H9 (cell line): ENCODE measurements at regions not wholly inside any gene's neighbourhood (a gene's known extent, or its start where the extent isn't known, plus 50 kb on each side); places are given as distances from the start of the nearest gene placed in this dataset.

ENCODE experiments used
- DNase-seq: peaks from one replicate; pipeline ENCODE4 v3.0.0-alpha.2; 2017
- H2AFZ ChIP-seq: one replicate; pipeline ENCODE4 v1.6.1; 2013; ENCODE audit warnings: mild to moderate bottlenecking, low read length, control low read depth, moderate library complexity
- H2AK5ac ChIP-seq: 2 replicates; pipeline ENCODE4 v1.6.1; 2013; ENCODE audit warnings: low read length, control low read depth, mixed read lengths; ENCODE audit not compliant: insufficient read length
- H2BK120ac ChIP-seq: one replicate; pipeline ENCODE4 v1.6.1; 2013; ENCODE audit warnings: low read depth, mild to moderate bottlenecking, low read length, control low read depth, inconsistent platforms; ENCODE audit not compliant: poor library complexity, severe bottlenecking
- H2BK12ac ChIP-seq: 2 replicates; pipeline ENCODE4 v1.6.1; 2013; ENCODE audit warnings: low read length, control low read depth, mixed read lengths, low read depth; ENCODE audit not compliant: insufficient read length
- H2BK15ac ChIP-seq: 2 replicates; pipeline ENCODE4 v1.6.1; 2013; ENCODE audit warnings: low read depth, low read length, control low read depth
- H2BK20ac ChIP-seq: one replicate; pipeline ENCODE4 v1.6.1; 2013; ENCODE audit warnings: low read depth, mild to moderate bottlenecking, low read length, control low read depth, inconsistent platforms; ENCODE audit not compliant: poor library complexity, severe bottlenecking
- H2BK5ac ChIP-seq: 2 replicates; pipeline ENCODE4 v1.6.1; 2013; ENCODE audit warnings: low read length, control low read depth, mixed read lengths; ENCODE audit not compliant: insufficient read length
- H3K14ac ChIP-seq: 2 replicates; pipeline ENCODE4 v1.6.1; 2013; ENCODE audit warnings: low read length, control low read depth; ENCODE audit not compliant: insufficient read depth
- H3K18ac ChIP-seq: 2 replicates; pipeline ENCODE4 v1.6.1; 2013; ENCODE audit warnings: low read depth, mild to moderate bottlenecking, mixed read lengths, low read length, control low read depth; ENCODE audit not compliant: insufficient read length
- H3K23ac ChIP-seq: 2 replicates; pipeline ENCODE4 v1.6.1; 2013; ENCODE audit warnings: low read length, control low read depth, mixed read lengths, low read depth; ENCODE audit not compliant: insufficient read length
- H3K23me2 ChIP-seq: 2 replicates; pipeline ENCODE4 v1.6.1; 2013; ENCODE audit warnings: low read depth, mild to moderate bottlenecking, mixed read lengths, low read length, control low read depth; ENCODE audit not compliant: insufficient read length, poor library complexity, severe bottlenecking
- H3K27ac ChIP-seq: 2 replicates; pipeline ENCODE4 v1.5.1; 2013; ENCODE audit warnings: low read length, control low read depth, mixed read lengths, low read depth; ENCODE audit not compliant: insufficient read length
- H3K27me3 ChIP-seq: 2 replicates; pipeline ENCODE4 v1.6.1; 2013; ENCODE audit warnings: low read length, control low read depth, inconsistent platforms; ENCODE audit not compliant: insufficient read depth
- H3K4ac ChIP-seq: 2 replicates; pipeline ENCODE4 v1.6.1; 2013; ENCODE audit warnings: low read depth, mild to moderate bottlenecking, control low read depth, inconsistent platforms, low read length, moderate library complexity
- H3K4me1 ChIP-seq: 2 replicates; pipeline ENCODE4 v1.6.1; 2013; ENCODE audit warnings: low read length, control low read depth, inconsistent platforms; ENCODE audit not compliant: insufficient read depth
- H3K4me2 ChIP-seq: 2 replicates; pipeline ENCODE4 v1.6.1; 2013; ENCODE audit warnings: low read length, control low read depth, mixed read lengths; ENCODE audit not compliant: insufficient read length, insufficient read depth
- H3K56ac ChIP-seq: 2 replicates; pipeline ENCODE4 v1.6.1; 2013; ENCODE audit warnings: low read depth, mild to moderate bottlenecking, mixed read lengths, low read length, control low read depth; ENCODE audit not compliant: insufficient read length
- H3K79me1 ChIP-seq: 2 replicates; pipeline ENCODE4 v1.6.1; 2013; ENCODE audit warnings: low read depth, mild to moderate bottlenecking, moderate library complexity, low read length, control low read depth, inconsistent platforms; ENCODE audit not compliant: insufficient read depth, poor library complexity, severe bottlenecking
- H3K79me2 ChIP-seq: 2 replicates; pipeline ENCODE4 v1.6.1; 2013; ENCODE audit warnings: low read length, control low read depth, inconsistent platforms; ENCODE audit not compliant: insufficient read depth
- H3K9ac ChIP-seq: 2 replicates; pipeline ENCODE4 v1.6.1; 2013; ENCODE audit warnings: low read length, control low read depth, mixed read lengths; ENCODE audit not compliant: insufficient read length; ENCODE audit errors: extremely low read depth
- H3K9me3 ChIP-seq: one replicate; pipeline ENCODE4 v1.6.1; 2013; ENCODE audit warnings: low read depth, low read length, inconsistent platforms; ENCODE audit not compliant: control insufficient read depth
- H3T11ph ChIP-seq: one replicate; pipeline ENCODE4 v1.6.1; 2013; ENCODE audit warnings: mild to moderate bottlenecking, low read length, control low read depth, inconsistent platforms
- H4K20me1 ChIP-seq: one replicate; pipeline ENCODE4 v1.6.1; 2013; ENCODE audit not compliant: control insufficient read depth, insufficient read length, insufficient read depth
- H4K5ac ChIP-seq: 2 replicates; pipeline ENCODE4 v1.6.1; 2013; ENCODE audit warnings: low read depth, mild to moderate bottlenecking, mixed read lengths, low read length, control low read depth; ENCODE audit not compliant: insufficient read length
- H4K8ac ChIP-seq: replicated peaks from 2 replicates; pipeline ENCODE4 v1.6.1; 2013; ENCODE audit warnings: low read length, control low read depth, mixed read lengths, low read depth; ENCODE audit not compliant: insufficient read length
- H4K91ac ChIP-seq: 2 replicates; pipeline ENCODE4 v1.6.1; 2013; ENCODE audit warnings: low read depth, mild to moderate bottlenecking, moderate library complexity, mixed read lengths, low read length, control low read depth; ENCODE audit not compliant: insufficient read length
- H3K27ac Mint-ChIP-seq, 3 experiments: 2 replicates in 2 of 3; 3 replicates in 1 of 3; pipeline ENCODE4 v1.8.0; 2020 to 2021; ENCODE audit warnings: mixed read lengths in 3 of 3, mild to moderate bottlenecking in 1 of 3, moderate library complexity in 1 of 3
- H3K27me3 Mint-ChIP-seq: 2 replicates; pipeline ENCODE4 v1.8.0; 2021; ENCODE audit warnings: low read depth, mild to moderate bottlenecking, moderate library complexity, mixed read lengths
- H3K36me3 Mint-ChIP-seq, 3 experiments: 2 replicates in 2 of 3; 3 replicates in 1 of 3; pipeline ENCODE4 v1.8.0; 2020 to 2021; ENCODE audit warnings: low read depth in 3 of 3, mixed read lengths in 3 of 3; ENCODE audit not compliant: insufficient read depth in 1 of 3
- H3K4me1 Mint-ChIP-seq, 2 experiments: 2 replicates each; pipeline ENCODE4 v1.8.0; 2020; ENCODE audit warnings: mixed read lengths in 2 of 2
- H3K4me3 Mint-ChIP-seq, 2 experiments: 2 replicates in 1 of 2; 3 replicates in 1 of 2; pipeline ENCODE4 v1.8.0; 2020 to 2021; ENCODE audit warnings: mild to moderate bottlenecking in 2 of 2, mixed read lengths in 2 of 2, moderate library complexity in 1 of 2
- H3K9me3 Mint-ChIP-seq, 2 experiments: 2 replicates in 1 of 2; 3 replicates in 1 of 2; pipeline ENCODE4 v1.8.0; 2020; ENCODE audit warnings: mild to moderate bottlenecking in 2 of 2, mixed read lengths in 2 of 2, moderate library complexity in 1 of 2
- CTCF ChIP-seq: fragments of 200-600 bp; sonication (generic); conservative IDR thresholded peaks from 3 replicates; pipeline ENCODE4 v1.8.0; 2021; ENCODE audit warnings: antibody characterized with exemption, mild to moderate bottlenecking

- Histone ChIP-seq H3K18ac (no peak overlapping the region), H3K56ac (no peak overlapping the region), H3K14ac (no peak overlapping the region), H3K79me1 (no peaks in the 10 kb centered on the region), H2BK5ac (no peak overlapping the region), H3K4me1 (no peaks in the 10 kb centered on the region), H4K20me1 (no peaks in the 10 kb centered on the region), H3K4me2 (no peak overlapping the region), H2BK120ac (no peak overlapping the region), H4K5ac (no peak overlapping the region), H2BK20ac (no peak overlapping the region), H3K9me3 (no peaks in the 10 kb centered on the region), H3K79me2 (no peaks in the 10 kb centered on the region), H3K9ac (no peak overlapping the region), H4K8ac (no peak overlapping the region), H2AFZ (no peak overlapping the region), H3K27ac (no peak overlapping the region), H3K23ac (no peak overlapping the region), H2BK15ac (no peak overlapping the region), H4K91ac (no peak overlapping the region), H2BK12ac (no peak overlapping the region), H3K23me2 (no peaks in the 10 kb centered on the region), H3T11ph (no peak overlapping the region), H3K4ac (no peak overlapping the region), H3K27me3 (no peaks in the 10 kb centered on the region), H2AK5ac (no peak overlapping the region)
- no peak for DNase-seq
- Mint-ChIP-seq H3K36me3 (no peaks in the 10 kb centered on the region; a peak in 1 of 7 replicates), H3K4me3 (no peak overlapping the region), H3K9me3 (peaks cover 0 to 2% of the 10 kb centered on the region in 2 experiments; a peak in 1 of 5 replicates), H3K27me3 (peaks cover 4% of the 10 kb centered on the region), H3K27ac (no peak overlapping the region), H3K4me1 (no peaks in the 10 kb centered on the region)
- TF ChIP-seq CTCF, result no peak
Observed at GRCh38 chr10:43796781-43797180, 148.1 kb upstream of the ZNF32 start.
